Gastroesophageal sphincter (tissue), 3 donors: ENCODE measurements at regions not wholly inside any gene's neighbourhood (a gene's known extent, or its start where the extent isn't known, plus 50 kb on each side); places are given as distances from the start of the nearest gene placed in this dataset.

Source experiments
- CTCF ChIP-seq, 4 experiments: fragments of 200-600 bp in 2 of 4; fragments of 450-650 bp in 2 of 4; sonication (generic) in 1 of 4; IDR thresholded peaks; one replicate each; pipeline ENCODE4 v1.5.1; 2017 to 2019; ENCODE audit warnings: antibody characterized with exemption in 4 of 4, mild to moderate bottlenecking in 2 of 4, moderate library complexity in 2 of 4
- EP300 ChIP-seq: sonication (generic); formaldehyde crosslinking; IDR thresholded peaks from one replicate; pipeline ENCODE4 v1.6.1; 2017; ENCODE audit warnings: antibody characterized with exemption, mild to moderate bottlenecking
- POLR2A ChIP-seq, 2 donors: fragments of 450-650 bp; IDR thresholded peaks; one replicate each; pipeline ENCODE4 v1.6.1; 2017; ENCODE audit warnings: antibody characterized with exemption in 2 of 2, mild to moderate bottlenecking in 2 of 2, moderate library complexity in 1 of 2
- POLR2AphosphoS5 ChIP-seq: sonication (generic); formaldehyde crosslinking; IDR thresholded peaks from one replicate; pipeline ENCODE4 v1.6.1; 2017; ENCODE audit warnings: antibody characterized with exemption

- TF ChIP-seq POLR2A (IDR thresholded peaks at IDR 0.05) (no peak), CTCF (IDR thresholded peaks at IDR 0.05) (no peak), POLR2AphosphoS5 (no peak), EP300 (no peak)
These were observed 85.9 kb upstream of the C3orf80 start for GRCh38 chr3:160139291-160139690.
